Activated T-helper 1 cell treated with Interleukin-2 at 50 U/mL for 16 hours (primary cell): ENCODE measurements at regions not wholly inside any gene's neighbourhood (a gene's known extent, or its start where the extent isn't known, plus 50 kb on each side); places are given as distances from the start of the nearest gene placed in this dataset.
"Not testable (repeated sequence)": the region's sequence is repeated elsewhere in the genome, so short reads cannot be mapped to it uniquely, and the experiment has no call there.

Experiments
- DNase-seq: peaks from one replicate; pipeline ENCODE4 v3.0.0-alpha.2; 2020; ENCODE audit warnings: low read depth

GRCh38 chr2:193294371-193294770 is 1099.6 kb upstream of the TMEFF2 start:
- DNase-seq, result no peak

- DNase-seq, result no peak
Measured at GRCh38 chr2:193279361-193279760, 1084.6 kb upstream of the TMEFF2 start.

- no peak for DNase-seq
Measured at GRCh38 chr2:193276988-193277387, 1082.3 kb upstream of the TMEFF2 start.

- no peak for DNase-seq
Measured at GRCh38 chr2:193276560-193276959, 1081.8 kb upstream of the TMEFF2 start.

- DNase-seq, result no peak
Measured at GRCh38 chr2:193276069-193276468, 1081.3 kb upstream of the TMEFF2 start.

GRCh38 chr2:193272011-193272410 is 1077.3 kb upstream of the TMEFF2 start:
- no peak for DNase-seq

- DNase-seq, result no peak
Measured at GRCh38 chr2:193270816-193271215, 1076.1 kb upstream of the TMEFF2 start.

GRCh38 chr2:193267496-193268002 is 1072.8 kb upstream of the TMEFF2 start:
- DNase-seq, result no peak

- no peak for DNase-seq
Measured at GRCh38 chr2:193253014-193253530, 1058.3 kb upstream of the TMEFF2 start.

- DNase-seq, result no peak
Measured at GRCh38 chr2:193251909-193252308, 1057.2 kb upstream of the TMEFF2 start.

GRCh38 chr2:193250389-193250788 is 1055.7 kb upstream of the TMEFF2 start:
- no peak for DNase-seq

GRCh38 chr2:193240752-193241151 is 1046.0 kb upstream of the TMEFF2 start:
- no peak for DNase-seq

GRCh38 chr2:193231634-193232033 is 1036.9 kb upstream of the TMEFF2 start:
- no peak for DNase-seq

- DNase-seq, result no peak
Measured at GRCh38 chr2:193228276-193228675, 1033.5 kb upstream of the TMEFF2 start.

GRCh38 chr2:193222454-193222853 is 1027.7 kb upstream of the TMEFF2 start:
- DNase-seq, result no peak

- no peak for DNase-seq
Measured at GRCh38 chr2:193219413-193219812, 1024.7 kb upstream of the TMEFF2 start.

- DNase-seq, result no peak
Measured at GRCh38 chr2:193201583-193201982, 1006.9 kb upstream of the TMEFF2 start.

- no peak for DNase-seq
Measured at GRCh38 chr2:193199322-193199721, 1004.6 kb upstream of the TMEFF2 start.

- DNase-seq, result no peak
Measured at GRCh38 chr2:193187816-193188215, 993.1 kb upstream of the TMEFF2 start.

GRCh38 chr2:193170981-193171380 is 976.2 kb upstream of the TMEFF2 start:
- not testable (repeated sequence) for DNase-seq

- no peak for DNase-seq
Measured at GRCh38 chr2:193156480-193156879, 961.7 kb upstream of the TMEFF2 start.

- DNase-seq, result no peak
Measured at GRCh38 chr2:193154076-193154475, 959.3 kb upstream of the TMEFF2 start.

GRCh38 chr2:193153576-193153975 is 958.8 kb upstream of the TMEFF2 start:
- DNase-seq, result no peak

GRCh38 chr2:193142467-193142866 is 947.7 kb upstream of the TMEFF2 start:
- DNase-seq, result not testable (repeated sequence)

- no peak for DNase-seq
Measured at GRCh38 chr2:193141998-193142397, 947.3 kb upstream of the TMEFF2 start.
